COLO829 (cell line): ENCODE measurements at regions not wholly inside any gene's neighbourhood (a gene's known extent, or its start where the extent isn't known, plus 50 kb on each side); places are given as distances from the start of the nearest gene placed in this dataset.

Experiments used
- DNase-seq: peaks from one replicate; pipeline ENCODE4 v3.0.0; 2012; ENCODE audit warnings: low spot score

DNA sequence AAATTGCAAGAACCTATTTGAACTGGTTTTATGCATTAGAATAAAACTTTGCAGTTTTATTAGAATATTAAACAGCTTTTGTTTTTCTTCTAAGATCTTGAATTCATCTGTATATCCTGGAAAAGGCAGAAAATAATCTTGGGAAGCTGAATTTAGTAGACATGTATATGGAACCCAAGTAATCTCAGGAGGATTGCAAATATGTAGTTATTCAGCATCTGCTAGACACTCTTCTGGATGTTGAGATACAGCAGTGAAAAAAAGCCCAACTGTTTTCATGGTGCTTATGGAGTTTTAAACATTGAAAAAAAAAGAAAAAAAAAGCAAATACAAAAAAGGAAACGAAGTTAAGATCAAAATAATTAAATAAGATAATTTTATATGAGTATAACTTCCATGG lies 922.2 kb upstream of the SEMA6A start:
- no peak for DNase-seq

DNA sequence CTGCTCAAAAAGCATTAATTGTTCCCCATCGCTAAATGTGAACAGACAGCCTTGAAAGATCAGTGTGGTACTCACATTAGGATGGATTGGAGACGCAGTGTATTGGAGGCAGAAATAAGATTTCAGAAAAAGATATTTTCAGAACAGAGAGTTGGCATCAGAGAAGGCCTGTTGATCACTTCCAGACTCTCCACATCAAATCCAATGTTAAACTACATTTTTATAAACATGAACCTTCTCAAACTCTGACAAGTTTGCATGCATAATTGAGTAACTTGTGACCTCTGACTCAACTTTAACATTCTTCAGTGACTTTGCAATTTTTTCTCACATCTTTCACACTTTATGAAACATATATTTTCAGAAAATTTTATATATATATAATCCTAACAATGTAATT lies 919.6 kb upstream of the SEMA6A start:
- DNase-seq, result no peak

DNA sequence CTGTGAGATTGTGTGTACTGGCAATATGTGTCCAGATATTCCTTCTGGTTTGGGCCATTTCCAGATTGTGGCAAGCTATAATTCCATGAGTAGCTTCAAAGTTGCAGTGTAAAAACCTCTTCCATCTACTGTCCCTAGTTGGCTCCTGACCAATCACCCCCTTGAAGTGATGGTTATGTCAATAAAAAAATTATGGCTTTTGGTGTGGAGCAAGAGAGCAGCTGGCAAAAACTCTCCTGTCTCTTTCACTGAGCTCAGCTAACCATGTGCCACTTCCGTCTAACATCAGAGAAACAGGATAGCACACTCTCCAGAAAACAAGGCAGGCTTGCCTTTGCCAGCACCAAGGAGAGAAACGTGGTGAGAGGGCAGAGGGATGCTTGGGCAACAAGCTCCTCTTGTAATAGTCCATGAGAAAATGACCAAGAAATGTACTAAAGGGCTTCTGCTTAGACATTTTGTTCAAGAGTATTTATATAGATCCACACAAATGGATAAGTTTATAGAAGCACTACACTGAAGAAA lies 914.4 kb upstream of the SEMA6A start:
- no peak for DNase-seq

DNA sequence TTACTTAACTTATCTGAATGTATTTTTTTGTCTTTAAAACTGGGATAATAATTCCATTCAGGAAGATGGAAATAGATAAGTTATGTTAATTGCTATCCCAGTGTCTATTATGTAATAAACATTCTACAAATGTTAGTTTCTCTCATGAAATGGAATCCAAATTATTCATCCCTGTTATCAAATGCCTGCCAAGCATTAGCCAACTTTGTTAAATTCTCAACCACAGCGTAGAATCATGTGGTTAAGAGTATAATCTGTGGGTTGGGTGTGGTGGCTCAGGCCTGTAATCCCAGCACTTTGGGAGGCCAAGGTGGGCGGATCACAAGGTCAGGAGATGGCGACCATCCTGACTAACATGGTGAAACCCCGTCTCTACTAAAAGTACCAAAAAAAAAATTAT lies 912.9 kb upstream of the SEMA6A start:
- no peak for DNase-seq

DNA sequence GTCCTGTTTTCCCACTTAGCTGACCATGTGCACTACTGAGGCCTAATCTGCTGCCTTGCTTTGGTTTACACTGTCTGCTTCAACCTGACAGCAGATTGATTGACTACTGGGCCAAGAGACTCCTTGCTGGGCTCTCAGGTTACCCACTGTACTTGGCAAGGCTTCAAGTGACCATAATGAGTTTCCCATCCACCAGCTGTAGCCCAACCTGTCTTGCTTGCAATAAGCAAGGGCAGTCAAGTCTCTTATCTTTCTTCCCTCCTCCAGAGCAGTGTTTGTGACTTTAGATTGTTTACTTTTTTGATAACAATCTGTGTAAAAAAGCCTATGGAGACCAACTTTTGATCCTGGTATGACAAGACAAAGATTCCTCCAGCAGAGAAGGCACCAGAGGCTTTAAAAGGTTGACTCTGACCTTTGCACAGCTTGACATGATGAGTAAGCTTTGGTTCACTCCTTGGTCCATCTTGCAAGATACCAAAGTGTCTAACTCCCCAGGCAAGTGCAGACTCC lies 912.3 kb upstream of the SEMA6A start:
- DNase-seq, result no peak

DNA sequence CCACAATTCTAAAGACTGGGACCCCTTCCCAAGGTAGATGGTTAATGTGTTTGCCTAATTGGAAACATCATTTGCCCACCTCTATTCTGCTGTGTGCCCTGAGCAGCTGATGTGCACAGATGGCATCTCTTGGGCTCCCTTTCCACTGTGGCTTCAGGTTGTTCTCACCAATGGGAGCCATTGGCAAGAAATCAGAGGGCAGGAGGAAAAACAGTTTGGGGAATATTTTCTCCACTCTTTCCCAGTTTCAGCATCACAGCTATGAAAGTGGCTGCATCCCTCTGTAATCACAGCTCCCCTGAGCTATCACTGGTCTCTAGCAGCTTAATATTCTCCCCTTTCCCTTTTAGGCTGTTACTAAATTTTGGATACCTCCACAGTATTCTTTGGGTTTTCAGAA lies 911.6 kb upstream of the SEMA6A start:
- DNase-seq, result no peak

DNA sequence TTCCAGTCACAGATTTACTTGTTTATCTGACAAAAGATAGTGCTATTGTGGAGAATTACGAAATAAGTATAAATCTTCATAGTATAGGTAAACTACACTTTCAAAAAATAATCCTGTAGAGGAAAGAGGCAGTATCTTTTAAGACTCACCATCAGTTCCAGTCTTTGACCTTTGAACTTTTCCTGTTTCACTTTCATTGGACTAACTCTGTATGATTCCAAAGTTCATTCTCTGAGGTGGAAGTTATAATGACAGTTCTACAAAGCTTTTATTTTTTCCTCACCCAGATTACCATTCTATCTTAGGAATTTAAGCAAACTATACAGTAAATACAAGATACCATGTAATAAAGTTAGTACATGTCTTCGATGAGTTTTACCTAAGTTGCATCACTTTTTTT lies 901.3 kb upstream of the SEMA6A start:
- no peak for DNase-seq

DNA sequence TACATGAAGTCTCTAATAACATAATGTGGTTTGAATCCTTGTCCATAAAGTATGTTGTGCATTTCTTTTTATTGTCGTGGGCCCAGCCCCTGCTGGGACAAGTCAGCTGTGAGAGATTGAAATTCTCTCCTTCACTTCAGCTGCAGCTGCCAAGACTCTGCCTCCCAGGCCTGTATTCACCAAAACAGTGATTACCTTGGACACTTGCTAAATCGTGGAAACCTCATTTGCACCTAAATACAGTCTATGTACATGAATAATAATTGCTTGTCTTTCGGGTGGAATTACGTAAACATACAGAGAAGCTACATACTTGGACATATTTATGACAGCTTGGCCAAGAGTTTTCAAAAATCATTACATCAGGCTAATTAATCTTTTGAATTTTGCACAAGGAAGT lies 898.5 kb upstream of the SEMA6A start:
- no peak for DNase-seq

DNA sequence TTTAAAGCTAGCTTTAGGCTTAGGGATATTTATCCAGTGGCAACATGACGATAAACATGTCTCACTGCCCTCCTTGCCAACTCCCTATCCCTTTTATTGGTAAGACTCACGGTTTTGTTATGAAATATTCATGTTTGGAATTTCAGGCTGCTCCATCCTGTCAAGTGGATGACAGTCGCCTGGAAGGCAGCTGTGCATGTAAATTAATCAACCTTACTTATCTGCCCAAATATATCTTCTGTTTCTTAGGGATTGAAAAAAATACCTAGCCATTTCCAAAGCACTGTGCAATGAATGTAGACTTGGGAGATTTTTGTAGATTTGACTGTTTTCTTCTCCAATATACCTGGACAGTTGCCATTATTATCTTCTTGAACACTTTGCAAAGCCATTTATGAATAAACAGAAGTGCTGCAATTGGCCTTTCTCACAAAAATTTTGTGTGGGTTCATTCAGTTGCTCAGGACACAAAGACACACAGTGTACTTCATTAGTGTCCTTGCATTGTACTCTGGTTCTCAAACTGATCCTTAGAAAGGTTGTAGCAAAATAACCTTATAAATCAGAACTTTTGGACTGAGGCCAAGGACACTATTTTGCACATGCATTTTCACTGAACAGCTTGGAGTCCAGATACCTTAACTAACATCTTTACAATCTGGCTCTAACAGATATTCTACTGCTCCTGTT lies 889.4 kb upstream of the SEMA6A start:
- no peak for DNase-seq

DNA sequence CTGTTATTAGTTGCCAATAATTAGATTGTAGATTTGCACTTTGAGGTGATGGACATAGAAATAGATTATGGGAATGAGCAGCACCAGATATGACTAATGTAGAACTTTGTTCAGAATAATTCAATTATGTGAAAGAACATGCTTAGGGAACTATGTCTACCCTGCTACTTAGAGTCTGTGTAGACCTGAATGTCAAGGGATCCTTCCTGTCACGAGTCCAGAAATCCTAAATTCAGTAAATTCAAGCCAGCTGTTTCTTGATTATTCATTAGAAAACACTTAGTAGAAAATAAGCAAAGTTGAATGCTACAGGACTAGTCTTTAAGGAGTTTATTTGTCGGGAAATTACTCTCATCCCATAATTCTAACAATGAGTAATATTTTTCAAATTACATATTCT lies 887.3 kb upstream of the SEMA6A start:
- no peak for DNase-seq

DNA sequence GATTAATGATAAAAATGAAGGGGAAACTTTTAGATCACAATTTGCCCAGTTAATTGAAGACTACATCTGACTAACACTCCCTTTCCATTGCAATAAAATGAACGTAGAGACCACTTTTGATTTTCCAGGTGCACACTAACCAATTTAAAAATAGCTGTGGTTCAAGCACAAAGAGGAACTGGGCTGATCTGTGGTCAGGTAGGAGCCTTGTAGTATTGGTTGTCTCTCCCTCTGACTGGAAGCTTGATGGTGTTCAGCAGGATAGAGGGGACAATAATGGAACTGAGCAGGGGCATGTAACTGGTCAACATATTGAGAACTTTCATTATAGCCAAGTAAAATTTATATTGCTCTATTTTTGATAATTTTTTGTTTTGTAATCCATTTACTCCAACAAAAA lies 886.8 kb upstream of the SEMA6A start:
- DNase-seq, result no peak

DNA sequence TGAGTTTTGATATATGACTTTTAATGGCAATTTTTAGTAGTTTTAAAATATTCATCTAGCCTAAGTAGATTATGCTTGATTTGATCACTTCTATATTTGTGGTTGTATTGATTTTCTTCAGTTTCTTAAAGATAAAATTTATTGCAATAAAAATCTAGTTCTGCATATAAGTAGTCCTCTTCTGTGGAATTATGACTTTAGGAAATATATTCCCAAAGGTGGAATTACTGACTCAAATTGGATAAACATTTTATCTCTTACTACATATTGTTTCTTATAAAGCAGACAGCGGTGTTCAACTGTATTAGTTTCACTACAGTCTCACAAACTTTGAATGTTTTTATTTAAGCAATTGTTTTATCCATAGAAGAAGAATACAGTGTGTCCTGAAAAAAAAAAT lies 883.0 kb upstream of the SEMA6A start:
- no peak for DNase-seq

DNA sequence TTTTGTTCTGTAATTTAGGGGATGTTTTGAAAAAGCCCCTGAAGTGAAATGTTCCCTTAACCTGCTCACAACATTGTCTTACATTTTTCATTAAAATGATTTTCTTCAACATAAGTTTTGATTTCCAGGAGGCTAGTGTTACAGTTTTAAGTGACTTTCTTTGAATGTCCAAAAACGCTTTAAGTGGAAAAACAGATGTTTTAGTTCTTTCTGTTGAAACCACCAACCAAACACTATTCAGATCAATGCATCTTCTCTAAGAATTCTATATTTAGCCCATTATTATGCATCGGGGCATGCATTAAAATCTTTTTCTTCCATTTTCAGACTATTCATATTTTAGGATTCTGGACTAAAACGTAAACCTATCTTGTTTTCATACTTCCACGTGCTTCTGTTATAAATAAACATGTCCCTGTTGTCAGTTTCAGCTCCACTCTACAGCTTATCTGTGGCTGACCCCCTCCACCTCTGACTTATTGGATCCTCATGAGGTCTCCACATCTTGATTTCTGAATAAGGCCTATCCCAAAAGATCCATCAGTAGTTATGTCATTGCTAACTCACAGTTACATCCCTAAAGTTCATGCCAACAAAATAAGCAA lies 882.3 kb upstream of the SEMA6A start:
- no peak for DNase-seq

DNA sequence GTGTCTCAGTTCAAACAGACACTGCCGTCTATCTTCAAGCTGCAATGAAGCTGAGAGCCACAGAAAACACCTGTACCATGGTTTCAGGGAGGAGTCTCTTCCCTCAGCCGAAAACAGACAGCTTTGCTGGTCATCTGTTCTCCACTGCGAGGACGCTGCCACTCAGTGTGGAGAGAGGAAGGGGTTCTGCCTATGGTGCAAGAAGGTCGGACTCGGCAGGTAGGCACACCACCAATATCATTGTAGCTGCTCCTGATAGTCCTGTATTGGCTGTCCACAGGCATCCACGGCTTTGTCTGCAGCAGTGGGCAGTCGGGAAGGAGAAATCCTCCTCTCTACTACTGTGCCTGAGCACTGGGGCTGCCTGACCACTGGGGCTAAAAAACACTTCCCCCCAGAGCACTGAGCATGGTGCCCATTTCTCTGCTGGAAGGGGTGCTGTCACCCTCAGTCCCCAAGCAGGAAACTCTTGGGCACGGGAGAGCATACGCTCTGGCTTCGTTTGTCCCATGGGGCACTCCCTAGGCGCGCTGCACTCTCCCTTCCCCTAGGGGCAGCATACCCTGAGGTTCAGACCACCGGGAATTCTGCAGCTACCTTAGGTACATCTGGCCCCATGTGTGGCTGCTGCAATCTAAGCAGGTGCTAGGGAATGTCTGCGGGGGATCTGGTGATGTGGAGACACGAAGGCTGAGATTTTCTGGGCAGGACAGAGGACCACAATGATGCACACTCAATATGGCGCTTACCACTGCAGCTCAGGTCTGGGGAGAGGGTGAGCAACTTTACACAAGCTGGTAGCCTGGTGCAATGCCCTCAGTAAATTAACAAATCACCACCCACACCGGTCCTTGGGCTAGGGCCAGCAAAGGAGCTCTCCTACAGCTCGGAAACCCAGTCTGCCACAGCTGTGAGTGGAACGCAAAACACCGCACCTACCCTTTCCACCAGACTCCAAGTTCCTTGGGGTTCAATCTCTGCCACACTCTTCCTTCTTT lies 880.9 kb upstream of the SEMA6A start:
- no peak for DNase-seq

DNA sequence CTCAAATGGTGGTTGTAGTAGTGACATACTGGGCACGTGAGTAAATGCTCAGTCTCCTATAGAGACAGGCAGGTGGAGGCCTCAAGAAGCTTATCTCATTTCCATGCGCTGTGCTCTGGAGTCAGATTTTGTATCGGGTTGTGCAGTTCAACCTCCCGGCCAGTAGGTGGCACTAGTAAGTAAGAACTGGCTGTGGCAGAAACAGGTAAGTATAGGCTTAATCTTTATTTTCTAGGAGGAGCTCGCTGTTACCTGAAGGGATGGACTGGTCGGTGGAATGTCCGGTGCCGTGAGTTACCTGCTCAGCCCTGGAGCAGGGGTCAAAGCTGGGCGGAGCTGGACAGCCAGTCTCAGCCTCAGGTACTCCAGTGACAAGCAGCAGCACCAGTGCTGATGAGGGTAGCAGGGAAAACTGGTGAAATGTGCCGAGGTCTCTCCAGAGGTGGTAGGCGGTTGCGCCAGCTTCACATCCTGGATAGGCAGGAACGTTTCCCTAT lies 880.1 kb upstream of the SEMA6A start:
- DNase-seq, result peak; percentile 2

DNA sequence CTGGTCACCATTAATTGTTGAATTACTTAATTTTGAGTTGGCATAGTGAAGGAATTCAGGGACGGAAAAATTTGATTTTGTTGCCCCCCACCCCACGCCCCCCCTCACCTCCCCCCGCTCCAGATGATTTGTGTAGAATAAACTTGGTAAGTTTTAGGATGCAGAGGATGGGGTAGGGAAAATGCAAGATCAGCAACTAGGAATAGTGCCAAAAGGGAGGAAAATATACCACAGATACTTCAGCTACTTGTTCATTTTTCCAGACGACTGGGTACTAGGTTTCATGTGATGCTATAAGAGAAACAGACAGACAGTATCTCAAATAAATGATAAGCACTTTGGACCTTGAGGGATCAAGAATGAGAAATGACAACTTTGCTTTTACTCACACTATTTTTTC lies 862.2 kb upstream of the SEMA6A start:
- no peak for DNase-seq

DNA sequence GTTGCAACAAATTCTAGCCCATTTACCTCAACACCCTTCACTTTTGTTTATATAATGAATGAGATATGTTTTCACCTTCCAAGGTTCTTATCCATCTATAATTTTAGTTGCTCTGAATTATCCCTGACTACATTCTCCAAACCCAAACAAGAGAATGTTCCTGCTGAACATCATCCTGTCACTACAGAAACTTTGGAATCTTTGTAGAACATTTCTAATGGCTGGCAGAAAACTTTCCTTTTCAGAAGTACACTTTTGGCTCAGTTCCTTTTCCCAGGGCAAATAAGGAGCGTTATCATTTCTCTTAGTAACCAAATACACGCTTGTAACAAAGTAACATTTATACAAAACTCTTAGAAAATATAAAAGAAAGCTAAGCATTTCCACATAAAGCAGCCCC lies 860.6 kb upstream of the SEMA6A start:
- DNase-seq, result no peak

DNA sequence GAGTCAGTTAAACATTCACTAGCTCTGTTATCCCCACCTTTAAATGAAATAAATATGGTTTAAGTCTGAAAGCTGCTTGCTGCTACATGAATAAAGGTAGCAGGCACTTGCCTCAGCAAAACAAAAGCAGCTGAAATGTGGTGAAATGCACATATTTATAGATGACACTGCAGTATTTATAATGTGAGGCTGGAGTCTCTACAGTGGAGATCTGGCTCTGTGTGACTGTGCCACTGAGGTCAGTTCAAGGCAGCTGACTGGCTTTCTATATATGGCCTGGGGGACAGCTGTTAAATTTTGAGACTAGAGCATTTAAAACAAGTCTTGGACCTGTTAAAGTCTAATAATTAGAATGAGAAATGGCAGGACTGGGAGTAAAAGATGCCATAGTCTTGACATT lies 859.6 kb upstream of the SEMA6A start:
- no peak for DNase-seq

DNA sequence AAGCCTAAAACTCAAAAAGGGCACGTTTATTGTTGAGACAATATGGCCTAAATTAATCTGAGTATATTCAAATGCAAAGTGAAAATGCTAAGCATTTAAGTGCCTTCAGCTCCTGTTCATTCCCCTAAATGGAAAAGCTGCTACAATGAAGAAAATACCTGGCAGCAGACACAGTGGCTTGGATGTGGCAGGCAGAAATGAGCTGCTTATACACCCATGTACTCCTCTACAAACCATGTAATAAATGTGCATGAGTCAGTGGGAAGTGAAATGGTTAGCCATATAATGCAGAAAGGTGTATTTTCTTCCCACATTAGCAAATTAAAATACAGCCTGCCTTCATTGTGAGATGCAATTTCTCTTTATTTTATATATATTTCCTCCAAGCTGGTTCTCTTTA lies 859.2 kb upstream of the SEMA6A start:
- no peak for DNase-seq

DNA sequence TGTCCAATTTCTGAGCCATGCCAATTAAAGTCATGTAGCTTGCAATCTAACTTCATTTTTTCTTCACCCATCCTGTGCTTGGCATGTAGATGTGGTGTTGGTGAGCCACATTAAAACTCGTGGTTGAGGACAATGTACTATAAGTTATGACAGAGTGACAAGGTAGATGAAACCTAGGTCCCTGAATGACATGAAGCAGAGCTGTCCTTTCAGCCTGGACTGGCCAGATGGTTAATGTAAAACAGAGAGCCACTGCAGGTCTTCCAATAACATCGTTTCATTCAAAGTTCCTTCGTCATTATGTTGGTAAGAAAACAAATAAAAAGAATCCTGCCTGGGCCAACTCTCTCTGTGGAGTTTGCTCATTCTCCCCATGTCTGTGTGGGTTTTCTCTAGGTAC lies 856.5 kb upstream of the SEMA6A start:
- DNase-seq, result no peak

DNA sequence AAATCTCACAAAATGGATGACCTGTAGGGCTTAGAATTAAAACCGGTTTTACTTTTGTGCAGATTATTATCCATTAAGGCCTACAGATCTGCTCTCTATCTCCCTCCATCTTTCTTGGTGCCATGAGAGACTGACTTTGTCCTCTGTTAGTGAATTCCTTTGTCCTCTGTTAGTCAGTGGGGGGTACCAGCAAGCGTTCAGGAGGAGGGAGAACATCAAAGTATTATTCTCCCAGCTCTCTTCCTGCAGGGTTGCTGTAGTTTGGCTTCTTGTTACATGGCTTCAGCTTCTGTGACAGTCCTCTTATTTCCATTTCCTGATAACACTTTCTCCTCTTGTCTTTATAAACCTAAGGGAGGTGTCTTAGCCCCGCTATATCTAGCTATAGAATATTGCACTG lies 850.5 kb upstream of the SEMA6A start:
- DNase-seq, result no peak

DNA sequence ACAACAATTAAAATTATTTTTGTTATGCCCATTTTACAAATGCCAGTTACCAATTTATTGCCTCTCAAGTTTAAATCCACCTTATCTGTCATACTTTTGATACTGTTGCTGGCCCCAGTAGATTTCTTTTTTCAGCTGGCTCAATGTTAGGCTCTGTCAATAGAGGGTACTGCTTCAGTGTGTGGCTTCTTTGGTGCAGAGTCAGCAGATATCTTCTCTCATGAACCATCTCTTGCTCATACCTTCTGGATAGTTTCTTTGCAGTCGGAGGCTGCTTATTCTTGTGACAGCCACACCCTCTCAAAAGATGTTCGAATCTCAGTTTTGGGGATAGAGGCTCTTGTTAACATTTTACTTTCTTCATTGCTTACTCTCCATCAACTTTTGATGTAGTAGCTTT lies 849.9 kb upstream of the SEMA6A start:
- DNase-seq, result no peak
